NCI-H2196 (cell line): ENCODE measurements at regions not wholly inside any gene's neighbourhood (a gene's known extent, or its start where the extent isn't known, plus 50 kb on each side); places are given as distances from the start of the nearest gene placed in this dataset.
A peak's percentile ranks its signal among the peaks of the same experiment; 100 is the strongest.

Source experiments
- DNase-seq: peaks from one replicate; lab custom pipeline; 2025; ENCODE audit not compliant: unreplicated experiment; lab: John Stamatoyannopoulos, UW

DNA sequence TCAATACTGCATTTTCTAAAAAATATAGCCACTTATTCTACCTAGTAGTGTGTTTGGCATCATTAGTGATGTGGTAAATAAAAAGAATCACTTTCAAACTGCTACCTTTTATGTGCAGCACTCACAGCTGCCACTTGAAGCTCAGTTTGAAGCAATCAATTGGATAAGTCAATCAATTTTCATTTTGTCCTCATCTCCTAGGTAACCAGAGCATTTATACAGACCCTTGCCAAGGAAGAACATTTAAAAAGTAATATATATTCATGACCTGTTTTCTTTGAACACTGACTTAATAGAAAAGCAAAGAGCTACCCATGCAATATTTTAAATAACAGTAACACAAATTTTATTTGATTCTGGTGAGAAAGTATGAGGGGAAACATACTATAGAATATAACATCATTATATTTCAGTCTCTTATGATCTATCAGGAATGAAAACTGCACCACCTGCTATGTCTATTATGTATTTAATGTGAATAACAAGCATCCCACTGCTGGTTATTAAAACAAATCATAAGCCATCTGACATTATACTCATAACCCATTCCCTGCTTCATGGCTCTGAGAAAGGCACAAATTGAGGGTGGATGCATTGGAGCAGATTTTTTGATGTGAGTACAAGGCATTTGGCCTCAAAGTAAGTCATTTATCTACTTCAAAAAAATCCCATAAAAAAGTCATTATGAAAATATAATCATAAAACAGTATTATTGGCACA is 168.4 kb upstream of the C21orf91 start:
- DNase-seq = no peak

- no peak for DNase-seq
Observed at GRCh38 chr21:17981060-17981740, 162.0 kb upstream of the C21orf91 start.

DNA sequence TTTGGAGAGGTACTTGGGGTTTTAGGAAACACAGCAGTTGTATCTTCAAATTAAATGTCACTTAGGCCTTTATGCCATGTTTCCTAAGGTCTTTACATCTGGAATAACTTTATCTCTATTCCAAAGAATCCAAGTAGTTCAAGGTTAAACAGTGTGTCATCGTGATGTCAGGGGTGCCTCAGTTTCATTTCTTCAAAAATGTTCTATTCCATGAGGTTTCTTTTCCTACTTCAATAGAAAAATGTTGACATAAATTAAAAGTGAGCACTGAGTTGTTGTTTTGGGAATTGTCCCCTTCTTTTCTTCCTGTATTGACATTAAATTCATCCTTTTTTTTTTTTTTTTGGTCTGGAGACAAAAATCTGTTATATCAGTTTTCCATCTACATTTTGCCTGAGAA is 160.6 kb upstream of the C21orf91 start:
- DNase-seq = no peak

DNA sequence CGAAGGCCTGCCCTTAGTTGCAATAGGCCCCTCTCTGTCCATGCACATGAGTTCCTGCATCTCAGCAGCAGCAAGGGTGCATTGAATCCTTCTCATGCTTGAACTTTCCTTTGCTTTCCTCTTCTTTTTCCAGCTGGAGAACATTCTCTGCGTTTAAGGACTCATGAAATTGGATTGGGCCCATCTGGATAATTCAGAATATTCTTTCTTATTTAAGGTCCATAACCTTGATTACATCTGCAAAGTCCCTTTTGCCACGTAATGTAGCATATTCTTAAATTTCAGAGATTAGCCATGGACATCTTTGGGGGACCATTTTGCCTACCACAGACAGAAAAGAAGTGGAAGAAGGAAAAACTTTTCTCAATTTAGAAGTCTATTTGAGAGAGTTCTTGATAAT is 159.7 kb upstream of the C21orf91 start:
- no peak for DNase-seq

GRCh38 chr21:17976691-17977090 is 157.5 kb upstream of the C21orf91 start:
- no peak for DNase-seq

DNA sequence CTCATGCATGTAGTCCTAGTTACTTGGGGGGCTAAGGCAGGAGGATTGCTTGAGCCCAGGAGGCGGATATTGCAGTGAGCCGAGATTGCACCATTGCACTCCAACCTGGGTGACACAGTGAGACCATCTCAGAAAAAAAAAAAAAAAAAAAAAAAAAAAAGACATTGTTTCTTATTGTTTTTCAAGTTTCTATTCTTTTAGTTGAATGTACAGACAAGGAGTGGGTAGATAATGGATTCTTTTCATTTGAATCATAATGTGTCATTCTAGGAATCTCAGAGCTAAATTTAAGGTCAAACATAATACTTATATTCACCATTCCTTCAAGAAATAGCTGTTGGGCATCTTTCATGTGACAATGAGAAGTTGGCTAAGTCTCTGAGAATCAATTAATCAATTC is 157.0 kb upstream of the C21orf91 start:
- DNase-seq = no peak

DNA sequence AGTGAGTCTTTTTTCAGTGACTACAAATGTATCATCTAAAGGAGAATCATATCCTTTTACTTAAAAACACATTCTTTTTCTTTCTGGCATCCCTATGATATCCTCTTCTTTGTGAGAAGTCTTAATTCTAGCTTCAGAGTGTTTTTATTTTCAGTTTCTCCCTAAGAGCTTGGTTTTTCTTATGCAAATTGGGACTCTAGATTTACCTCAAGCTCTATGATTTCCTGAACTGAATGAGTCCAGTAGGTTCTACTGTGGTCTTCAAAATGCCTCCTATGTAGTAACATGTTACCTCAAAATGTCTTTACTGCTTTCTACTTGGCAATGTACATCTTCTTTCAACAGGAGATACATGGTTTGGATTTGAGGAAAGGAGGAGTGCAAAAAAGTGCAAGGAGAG is 148.2 kb upstream of the C21orf91 start:
- DNase-seq = no peak

- DNase-seq = no peak
Observed at GRCh38 chr21:17964716-17965115, 145.6 kb upstream of the C21orf91 start.

DNA sequence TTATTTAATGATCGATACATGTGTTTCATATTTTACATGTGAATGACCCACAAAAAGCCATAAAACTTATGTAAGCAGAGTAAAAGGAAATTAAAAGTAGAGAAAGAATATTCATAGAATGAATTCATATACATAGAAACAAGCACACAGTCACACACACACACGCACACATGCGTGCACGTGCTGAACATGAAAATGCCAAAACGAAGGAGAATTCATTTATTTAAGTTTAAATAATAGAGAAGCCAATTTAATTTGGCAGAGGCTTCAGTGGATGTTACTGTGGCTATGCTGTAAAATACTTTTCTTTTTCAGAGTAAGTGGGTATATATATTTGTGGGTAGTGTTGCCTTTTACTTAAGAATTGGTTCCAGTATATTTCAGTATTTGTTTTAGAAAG is 145.0 kb upstream of the C21orf91 start:
- no peak for DNase-seq

DNA sequence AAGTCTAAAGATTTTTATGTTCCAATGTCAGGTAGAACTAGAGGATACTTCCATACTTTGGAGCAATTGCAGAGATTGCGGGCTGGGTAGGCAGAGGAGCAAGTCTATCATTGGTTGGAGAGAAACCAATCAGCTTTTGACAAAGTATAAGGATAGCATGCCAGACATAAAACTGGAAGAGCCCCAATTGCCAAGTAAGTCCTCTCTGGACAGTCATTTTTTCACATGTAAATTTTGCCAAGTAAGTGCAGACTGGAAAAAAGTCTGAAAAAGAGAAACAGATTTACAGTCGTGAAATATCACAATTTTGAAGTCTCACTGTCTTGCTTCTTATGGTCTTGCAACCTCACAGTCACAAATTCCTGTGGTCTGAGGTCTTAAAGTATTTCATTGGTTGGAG is 131.4 kb upstream of the C21orf91 start:
- DNase-seq = no peak

DNA sequence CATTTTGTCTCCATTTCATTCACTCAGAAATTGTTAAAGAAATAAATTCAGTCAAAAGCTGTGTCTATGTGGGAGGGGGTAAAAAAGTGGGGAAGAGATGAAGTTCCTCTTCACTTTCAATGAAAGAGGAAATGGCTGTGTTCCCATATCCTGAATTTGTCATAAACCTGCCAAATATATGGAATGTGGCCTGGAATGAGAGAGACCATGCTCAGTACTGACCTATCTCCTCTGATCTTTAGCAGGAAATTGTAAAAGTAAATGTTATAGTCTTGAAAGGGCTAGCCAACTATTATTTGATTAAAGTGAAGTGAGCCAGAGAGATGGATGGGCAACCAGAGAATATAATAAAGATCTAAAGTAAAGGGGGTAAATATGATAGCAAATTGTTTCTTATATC is 130.3 kb upstream of the C21orf91 start:
- no peak for DNase-seq

- no peak for DNase-seq
Observed at GRCh38 chr21:17947531-17947930, 128.4 kb upstream of the C21orf91 start.

GRCh38 chr21:17931080-17931479 is 111.9 kb upstream of the C21orf91 start:
- DNase-seq = no peak

- no peak for DNase-seq
Observed at GRCh38 chr21:17930093-17930492, 110.9 kb upstream of the C21orf91 start.

- DNase-seq = no peak
Observed at GRCh38 chr21:17929510-17929909, 110.4 kb upstream of the C21orf91 start.

GRCh38 chr21:17925899-17926298 is 106.7 kb upstream of the C21orf91 start:
- no peak for DNase-seq

DNA sequence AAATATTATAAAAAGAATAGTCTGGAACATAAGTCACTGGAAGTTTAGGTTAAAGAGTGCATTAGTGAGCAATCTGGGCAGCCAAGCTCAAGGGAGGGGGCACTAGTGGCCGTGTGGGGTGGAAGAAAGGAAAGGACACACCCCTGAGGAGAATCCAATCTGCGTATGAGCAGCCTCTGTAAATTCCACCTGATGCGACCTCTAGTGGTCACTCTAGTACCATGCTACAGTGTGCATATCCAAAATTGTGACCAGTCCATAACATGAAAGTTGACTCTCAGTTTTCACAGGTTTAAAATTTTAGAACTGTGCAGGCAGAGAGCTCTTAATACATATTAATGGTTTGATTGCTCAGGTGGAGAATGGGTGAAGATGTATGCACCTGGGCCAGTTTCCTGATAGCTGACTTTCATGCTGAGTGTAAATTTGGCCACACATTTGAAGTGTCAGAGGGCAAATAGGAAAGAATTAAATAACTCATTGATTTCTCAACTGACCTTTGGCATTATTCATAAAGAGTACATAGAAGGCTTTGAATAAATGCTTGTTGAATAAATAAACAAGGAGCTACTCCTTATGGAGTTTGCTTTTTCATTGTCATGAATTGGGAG is 105.9 kb upstream of the C21orf91 start:
- peak; percentile 63 for DNase-seq

GRCh38 chr21:17921579-17922530 is 102.7 kb upstream of the C21orf91 start:
- no peak for DNase-seq

- no peak for DNase-seq
Observed at GRCh38 chr21:17915976-17916375, 96.8 kb upstream of the C21orf91 start.

- DNase-seq = no peak
Observed at GRCh38 chr21:17911628-17912027, 92.5 kb upstream of the C21orf91 start.

DNA sequence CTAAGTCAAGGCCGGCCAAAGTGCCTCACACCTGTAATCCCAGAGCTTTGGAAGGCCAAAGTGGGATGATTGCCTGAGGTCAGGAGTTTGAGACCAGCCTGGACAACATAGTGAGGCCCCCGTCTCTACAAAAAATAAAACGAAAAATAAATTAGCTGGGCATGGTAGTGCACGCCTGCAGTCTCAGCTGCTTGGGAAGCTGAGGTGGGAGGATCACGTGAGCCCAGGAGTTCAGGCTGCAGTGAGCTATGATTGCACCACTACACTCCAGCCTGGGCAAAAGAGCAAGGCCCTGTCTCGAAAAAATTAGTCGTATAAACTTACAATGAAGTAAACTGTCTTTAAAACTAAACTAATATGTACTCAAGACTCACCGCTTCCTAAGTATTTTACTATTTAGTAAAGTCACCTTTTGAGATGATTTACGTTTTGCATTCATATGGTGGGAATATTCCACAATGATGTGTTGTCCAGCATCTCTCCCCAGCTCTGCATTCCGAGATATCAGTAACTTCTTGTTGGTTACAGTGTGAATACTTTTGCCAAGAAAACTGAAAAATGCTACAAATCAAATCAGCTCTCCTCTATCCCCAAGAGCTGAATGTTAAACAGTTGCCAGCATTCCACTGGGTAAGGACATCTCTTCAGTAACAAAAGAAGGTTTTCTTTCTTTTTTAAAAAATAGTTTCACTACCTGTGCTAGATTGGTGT is 84.9 kb upstream of the C21orf91 start:
- DNase-seq = no peak
